ENCODE measurements at regions not wholly inside any gene's neighbourhood (a gene's known extent, or its start where the extent isn't known, plus 50 kb on each side); places are given as distances from the start of the nearest gene placed in this dataset.

DNA sequence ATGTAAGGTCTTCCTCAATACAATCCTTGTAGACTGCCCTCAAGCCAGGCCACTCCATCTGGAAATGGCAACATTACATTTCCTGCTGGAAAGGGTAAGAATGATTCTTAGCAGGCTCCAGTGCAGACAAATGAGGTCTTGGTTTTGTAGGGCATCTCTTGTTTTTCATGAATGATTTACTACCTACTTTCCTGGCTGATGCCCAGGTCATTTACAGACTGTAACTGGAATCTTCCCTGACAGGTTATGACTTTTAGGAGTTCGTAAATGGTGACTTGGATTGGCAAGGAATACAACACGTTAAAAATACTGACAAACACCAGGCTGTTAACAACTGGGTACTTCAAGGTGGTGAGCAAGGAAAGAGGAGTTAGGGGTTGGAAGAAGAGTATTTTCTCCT is 510.5 kb upstream of the TNC start:
- DNase-seq: no peak

DNA sequence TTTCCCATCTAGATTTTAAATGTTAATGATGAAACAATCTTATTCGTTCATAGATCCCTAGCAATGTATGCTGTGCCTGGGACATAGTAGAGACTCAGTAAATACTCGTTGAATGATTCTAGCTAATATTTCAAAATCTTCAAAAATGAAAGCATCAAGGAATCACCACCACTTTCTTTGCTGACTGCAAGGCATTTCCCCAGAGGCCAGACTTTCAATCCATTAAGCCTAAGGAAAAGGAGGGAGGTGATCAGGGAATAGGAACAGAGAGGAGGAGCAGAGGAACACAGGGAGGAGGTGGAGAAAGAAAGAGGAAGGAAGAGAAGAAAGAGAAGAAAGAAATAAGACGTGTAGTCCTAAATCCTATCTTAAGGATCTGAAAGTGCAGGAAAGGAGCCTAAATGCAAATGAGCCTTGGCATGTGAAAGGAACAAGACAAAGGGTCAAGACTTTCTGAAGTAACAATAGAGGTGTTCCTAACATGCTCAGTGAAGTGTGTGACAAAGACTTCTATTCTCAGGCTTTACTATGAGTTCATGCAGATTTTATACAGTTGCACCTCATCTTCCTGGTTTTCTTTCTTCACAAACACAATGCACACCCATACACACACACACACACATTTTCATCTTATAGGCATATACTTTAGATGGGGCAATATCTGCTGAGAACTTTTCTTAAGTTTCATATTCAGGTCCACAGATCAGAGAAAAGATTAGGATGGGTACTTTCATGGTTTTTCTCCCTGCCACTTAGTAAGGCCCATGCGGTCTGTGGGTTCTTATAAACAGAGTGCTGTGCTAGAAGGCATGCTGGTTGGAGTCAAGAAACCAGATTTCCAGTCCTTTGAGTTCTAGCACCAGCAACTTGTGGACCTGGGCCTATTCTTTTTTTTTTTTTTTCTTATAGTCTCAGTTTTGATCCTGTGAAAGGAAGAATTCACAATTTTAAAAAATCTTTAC is 512.2 kb upstream of the TNC start:
- no peak for DNase-seq

DNA sequence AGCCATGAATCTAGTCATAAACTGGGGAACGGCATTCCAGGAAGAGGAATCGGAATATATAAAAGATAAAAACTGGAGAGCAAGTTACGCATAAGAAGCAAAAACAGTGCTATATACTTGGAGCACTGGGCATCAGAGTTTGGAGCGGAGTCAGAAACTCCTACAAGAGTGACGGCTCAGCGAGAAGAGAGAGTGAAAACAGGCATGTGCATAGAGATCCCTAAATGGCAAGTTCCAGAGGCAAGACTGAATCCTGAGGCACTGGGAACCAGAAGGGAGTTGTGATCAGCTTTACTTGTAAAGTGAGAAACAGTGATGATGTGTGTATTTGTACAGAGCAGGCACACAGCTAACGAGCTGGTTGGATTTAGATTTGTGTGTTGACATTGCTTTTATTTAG is 514.4 kb upstream of the TNC start:
- DNase-seq: no peak

DNA sequence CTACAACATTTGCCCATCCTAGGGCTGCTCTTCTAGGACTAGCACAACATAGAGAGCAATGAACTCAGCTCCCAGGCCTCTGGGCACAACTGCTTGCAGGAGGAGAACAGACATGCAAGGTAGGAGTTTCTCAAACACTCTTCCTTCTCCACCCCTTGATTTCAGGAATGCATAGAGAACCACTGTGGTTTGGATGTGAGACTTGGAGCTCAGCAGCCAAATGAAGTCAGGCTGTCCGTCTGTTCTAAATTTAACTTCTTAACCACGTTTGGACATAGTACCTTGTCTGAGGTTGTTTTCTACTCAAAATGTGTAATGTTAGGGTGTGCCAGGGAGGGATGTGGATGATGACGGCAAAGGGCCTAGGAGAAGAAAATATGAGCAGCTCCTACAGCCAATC is 515.1 kb upstream of the TNC start:
- DNase-seq: no peak

DNA sequence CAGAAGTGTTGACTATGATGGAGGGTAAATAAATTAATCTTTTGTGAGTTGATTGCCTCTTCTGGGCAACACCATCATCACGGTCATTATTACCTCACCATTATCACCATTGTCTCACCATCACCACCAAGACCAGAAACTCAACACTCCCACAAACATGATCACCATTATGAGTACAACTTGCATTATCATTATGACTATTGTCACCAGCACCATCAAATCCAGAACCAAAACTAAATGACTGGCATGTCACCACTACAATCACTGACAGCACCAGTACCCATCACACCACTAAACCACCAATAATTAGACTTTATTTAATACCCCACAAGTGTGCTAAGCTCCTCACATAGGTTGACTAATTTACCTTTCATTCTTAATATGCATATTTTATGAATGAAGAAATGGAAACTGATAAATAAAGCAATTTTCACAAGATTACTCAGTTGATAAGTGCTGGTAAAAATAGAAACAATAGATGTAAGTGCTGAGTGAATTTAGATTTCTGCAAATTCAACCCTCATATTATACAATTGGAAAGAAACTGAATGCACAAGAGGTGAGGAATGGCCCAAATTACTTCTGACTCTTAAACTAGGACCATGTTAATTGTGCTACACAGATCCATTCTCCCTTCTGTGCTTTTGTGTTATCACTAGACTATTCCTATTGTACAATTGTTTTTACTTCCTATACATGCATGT is 517.8 kb upstream of the PAPPA start:
- no peak for DNase-seq

DNA sequence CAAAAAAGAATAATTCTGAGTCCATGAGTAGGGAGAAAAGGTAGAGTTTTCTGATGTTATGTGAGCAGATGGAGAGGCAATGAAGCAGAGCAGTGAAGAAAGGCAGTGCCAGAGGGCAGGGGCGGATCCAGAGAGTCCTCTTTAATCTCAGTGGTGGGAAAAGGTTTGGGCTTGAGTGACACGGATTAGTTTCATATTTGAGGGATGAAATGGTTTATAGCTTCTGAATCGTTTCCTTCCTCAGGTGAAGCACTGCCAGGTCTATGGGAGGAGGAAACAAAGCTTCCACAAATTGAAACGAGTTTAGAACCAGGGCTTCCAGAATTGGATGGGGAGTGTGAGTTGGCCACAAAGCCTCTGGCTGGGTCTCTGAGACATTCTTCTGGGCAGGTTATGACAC is 517.0 kb upstream of the PAPPA start:
- no peak for DNase-seq

DNA sequence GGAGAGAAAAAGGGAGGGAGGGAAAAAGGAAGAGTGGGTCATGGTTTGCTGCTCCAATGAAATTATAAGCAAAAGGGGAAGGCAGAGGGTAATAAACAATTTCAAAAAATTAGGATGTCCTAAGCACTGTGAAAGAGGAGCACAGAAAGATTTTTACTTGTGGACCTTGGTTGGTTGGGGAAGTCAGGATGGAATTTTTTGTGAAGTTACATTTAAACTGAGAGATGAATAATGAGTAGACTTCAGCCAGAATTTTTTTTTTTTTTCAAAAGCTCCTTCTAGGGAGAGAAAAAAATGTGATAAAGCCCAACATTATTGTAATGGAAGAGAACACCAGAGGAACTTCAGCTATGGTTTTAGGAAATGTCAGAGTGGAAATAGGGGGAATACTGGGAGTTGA is 515.9 kb upstream of the PAPPA start:
- no peak for DNase-seq

DNA sequence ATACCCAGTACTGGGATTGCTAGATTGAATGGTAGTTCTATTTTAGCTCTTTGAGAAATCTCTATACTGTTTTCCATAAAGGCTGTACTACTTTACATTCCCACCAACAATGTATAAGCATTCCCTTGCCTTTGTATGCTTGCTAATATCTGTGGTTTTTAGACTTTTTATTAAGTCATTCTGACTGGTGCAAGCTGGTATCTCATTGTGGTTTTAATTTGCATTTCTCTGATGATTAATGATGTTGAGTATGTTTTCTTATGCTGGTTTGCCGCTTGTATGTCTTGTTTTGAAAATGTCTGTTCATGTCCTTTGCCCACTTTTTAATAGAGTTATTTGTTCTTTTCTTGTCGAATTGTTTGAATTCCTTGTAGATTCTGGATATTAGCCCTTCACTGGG is 512.7 kb upstream of the PAPPA start:
- no peak for DNase-seq

DNA sequence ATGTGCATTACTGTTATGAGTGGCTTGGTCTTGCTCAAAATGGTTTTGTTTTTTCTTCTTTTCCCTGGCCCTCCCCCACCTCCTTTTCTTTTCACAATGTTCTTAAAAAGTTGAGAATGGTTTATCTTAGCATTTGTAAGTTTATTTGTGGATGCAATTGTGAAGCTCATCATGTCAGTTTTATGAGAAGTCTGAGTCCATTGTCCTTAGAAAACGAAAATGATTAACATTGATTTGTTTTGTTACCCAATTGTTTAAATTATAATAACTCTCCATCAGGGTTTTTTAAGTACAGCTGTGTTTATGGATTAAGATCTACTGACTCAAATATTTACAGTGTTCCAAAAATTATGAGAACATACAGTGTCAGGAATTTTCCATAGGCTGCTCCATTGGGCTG is 511.3 kb upstream of the PAPPA start:
- no peak for DNase-seq

DNA sequence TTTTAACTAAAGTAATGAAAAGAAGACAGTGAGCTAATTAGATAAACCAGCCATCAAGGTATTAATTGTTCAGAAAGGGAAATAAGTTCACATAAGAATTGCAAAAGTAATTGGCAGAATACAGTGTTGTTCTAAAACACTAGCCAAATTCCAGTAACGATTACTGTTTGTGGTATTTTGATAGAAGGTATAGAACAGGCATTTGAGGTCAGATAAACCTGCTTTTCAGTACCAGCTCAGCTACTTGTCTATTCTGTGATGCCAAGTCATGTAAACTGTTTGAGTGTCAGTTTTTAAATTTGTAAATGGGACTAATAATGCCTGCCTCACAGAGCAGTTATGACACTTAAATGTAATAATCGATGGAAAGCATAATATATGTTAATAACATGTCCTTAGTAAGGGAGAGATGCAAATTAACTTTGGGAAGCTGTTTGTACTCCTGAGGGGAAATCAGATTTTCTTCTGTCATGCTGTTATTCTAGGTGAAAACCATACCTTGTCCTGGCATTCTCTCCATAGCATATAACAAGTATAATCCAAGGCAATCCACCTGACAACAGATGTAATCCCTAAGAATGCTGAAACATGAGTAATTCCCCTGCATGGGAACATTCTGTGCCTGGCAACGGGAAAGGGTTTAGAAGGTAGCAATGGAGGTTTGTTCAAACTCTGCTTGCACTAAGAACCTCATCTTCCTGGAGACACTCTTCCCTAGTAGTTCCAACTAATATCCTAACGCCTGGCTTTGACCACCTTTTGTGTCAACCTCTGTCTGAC is 509.5 kb upstream of the PAPPA start:
- DNase-seq: no peak

DNA sequence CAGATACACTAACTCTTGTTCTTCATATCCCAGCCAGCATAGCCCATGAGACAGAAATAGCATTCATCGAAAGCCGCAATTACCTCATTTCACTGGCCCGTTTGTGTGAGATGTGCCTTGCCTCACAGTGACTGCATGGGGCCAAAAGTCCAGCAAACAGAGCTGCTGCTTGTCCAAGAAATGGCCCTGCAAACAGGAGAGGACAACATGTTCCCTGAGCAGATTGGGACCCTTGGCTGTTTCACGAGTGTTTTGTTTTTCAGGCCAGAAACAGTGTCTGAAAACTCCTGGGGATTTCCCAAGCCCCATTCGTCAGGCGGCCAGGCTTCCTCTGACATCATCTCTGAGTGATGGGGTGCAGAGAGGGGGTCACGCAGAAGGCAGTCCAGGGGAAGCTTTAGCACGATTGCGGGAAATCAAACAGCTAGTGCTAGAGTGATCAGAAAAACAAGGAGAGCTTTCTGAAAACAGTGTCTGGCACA is 503.6 kb upstream of the PAPPA start:
- DNase-seq: peak; percentile 42

DNA sequence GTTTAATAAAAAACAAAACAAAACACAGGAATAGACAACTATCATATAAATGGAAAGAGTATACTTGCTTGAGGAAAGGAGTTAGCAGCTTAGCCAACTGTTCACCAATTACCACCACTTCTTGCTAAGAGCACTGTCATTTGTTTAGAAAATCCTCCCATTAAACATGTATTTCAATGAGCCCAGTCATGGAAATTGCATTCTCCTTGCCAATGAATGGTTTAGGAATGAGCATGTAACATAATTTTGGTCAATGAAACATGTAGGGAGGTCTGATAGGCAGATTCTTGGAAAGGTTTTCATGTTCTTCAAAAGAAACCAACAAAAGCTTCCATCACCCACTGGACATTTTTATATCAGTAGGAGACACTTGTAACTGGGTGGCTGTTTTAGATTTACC is 502.8 kb upstream of the PAPPA start:
- DNase-seq: no peak

DNA sequence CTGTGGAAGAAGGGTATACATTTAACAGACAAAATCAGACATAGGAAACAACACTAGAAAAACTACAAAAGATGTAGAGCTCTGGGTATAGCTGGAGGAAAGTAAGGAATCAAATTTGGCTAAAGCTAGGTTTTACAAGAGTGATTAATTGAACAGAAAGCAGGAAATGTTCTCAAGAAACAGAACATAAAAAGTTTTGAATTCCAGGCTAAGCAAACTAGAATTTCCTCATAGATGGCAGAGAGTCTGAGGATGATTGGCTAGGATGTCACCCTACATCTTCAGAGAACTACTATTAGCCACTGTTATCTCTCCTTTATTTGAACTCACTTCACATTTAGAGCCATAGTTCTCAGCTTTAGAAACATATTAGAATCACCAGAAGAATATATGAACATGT is 502.1 kb upstream of the PAPPA start:
- DNase-seq: no peak

DNA sequence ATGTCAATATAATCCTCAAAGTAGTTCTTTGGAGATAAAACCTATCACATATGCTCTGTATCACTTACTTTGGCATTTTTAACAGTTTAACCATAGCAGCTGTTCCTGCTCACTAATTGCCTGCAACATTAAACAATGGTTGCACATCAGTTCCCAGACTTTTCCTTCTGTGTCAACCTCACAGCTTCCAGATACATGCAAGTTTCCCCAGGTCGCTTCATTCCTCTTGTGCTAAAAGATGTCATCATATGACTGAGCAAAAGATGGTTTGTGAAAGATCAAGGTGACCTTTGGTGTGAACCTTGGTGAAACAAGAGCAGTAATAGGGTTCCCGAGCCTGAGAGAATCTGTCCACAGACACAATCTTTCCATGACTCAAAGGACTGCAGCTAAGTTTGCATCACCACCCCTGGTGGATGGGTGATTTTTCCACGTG is 500.4 kb upstream of the PAPPA start:
- no peak for DNase-seq

DNA sequence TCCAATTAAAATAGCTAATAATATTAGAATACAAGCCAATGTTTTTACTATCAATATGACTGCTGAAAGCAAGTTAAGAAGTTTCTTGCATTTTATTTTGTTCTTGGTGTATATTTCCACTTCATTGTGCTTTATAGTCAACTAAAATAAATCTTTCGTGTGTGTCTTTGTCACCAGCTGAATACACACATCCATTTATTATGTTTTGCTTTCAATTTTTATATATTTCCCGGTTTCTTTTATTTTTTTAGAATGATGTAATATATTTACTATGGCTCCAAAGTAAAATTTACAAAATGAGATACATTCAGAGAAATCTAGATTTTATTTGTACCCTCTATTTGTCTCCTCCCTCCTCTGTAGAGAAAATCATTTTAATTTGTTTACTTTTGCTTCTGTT is 495.9 kb upstream of the PAPPA start:
- no peak for DNase-seq

DNA sequence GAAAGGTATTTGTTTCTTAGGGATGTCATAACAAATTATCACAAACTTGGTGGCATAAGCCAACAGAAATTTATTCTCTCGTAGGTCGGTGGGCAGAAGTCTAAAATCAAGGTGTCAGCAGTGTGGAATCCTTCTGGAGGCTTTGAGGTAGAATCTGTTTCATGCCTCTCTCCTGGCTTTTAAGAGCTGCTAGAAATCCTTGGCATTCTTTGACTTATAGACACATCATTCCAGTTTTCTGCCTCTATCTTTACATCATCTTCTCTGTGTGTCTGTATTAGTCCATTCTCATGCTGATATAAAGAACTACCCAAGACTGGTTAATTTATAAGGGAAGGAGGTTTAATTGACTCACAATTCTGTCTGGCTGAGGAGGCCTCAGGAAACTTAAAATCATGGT is 488.1 kb upstream of the PAPPA start:
- DNase-seq: no peak

DNA sequence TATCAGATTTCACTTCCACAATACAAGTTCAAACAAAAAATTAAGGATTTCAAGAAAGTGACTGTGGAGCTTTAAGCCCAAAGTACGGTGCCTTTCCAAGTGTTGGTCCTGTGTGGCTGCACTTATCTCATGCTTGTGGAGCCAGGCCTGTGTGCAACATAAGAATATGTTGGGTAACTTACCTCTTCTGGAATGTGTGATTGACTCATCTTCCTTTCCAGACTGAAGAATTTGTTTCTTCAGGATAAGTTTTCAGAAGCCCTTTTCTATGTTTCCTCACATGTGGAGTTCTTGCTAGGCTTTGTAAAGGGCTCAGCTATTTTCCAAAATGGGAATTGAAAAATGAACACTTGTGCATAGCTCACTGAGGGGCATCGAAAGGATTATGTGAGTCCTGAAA is 485.1 kb upstream of the PAPPA start:
- DNase-seq: no peak

DNA sequence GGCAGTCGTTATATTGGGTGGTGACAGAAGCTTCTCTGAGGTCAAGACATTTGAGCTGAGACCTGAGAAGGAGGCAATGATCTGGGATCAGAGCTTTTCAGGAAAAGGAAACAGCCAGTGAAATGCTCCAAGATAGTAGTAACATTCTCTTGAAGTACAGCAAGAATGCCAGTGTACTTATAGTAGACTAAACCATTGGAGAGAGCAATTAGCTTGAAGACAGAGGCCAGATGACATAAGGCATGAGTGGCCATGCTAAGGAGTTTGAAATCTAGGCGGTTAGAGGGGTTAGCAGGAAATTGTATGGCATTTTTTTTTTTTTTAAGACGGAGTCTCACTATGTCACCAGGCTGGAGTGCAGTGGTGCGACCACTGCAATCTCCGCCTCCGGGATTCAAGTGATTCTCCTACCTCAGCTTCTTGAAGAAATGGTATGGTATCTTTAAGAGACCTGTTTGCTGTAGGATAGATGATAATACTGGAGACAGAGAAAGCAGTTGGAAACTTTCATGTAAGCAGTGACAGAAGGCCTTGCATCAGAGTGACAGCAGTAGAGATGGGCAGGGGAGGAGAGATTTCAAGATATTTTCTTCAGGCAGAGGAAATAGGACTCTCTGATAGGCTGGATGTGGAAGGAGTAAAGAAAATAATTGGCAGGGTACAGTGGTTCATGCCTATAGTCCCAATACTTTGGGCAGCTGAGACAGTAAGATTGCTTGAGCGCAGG is 482.2 kb upstream of the PAPPA start:
- no peak for DNase-seq

DNA sequence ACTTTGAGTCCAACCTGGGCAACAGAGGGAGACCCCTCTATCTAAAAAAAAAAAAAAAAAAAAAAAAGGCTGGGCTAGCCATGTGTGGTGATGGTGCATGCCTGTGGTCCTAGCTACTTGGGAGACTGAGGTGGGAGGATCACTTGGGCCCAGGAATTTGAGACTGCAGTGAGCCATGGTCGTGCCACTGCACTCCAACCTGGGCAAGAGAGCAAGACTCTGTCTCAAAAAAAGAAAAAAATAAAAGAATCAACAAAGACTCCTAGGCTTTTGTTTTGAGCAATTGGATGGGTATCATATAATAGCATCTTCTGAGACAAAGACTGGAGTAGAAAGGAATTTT is 481.7 kb upstream of the PAPPA start:
- DNase-seq: no peak

DNA sequence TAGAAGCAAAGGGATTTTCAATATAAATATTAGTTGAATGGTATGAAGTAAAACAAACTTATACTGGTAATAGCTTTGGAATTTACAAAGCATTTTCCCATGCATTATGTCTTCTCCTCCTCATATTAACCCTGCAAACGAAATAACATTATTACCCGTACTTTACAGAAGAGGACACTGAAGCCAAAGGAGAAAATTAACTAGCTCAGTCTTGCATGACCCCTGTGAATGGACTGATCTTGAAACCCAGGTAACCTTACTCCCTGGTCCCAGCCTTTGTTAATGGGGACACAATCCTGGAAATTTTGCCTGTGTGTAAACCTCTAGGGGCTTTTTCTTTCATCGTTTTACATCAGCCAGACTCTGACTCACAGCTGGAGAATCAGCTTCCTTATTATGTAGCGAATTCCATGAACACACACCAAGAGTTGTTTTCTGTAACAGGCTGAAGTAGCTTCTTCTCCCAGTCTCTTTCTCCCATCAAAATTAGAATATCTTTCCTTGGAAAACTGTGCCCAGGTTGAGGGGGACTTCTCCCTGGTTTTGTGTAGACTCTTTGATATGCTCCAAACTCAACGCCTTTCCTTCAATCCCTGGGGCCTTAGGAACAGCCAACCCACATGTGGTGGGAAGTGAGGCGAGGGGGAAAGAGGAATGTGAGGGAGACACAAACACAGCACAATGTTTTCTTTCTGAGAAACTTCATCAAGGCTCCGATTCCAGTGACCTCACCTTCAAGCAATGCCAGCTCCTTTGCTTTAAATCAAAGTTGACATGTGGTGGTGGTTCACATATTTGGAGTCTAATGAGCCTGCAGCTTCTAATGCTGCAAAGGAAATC is 480.9 kb upstream of the PAPPA start:
- DNase-seq: no peak

DNA sequence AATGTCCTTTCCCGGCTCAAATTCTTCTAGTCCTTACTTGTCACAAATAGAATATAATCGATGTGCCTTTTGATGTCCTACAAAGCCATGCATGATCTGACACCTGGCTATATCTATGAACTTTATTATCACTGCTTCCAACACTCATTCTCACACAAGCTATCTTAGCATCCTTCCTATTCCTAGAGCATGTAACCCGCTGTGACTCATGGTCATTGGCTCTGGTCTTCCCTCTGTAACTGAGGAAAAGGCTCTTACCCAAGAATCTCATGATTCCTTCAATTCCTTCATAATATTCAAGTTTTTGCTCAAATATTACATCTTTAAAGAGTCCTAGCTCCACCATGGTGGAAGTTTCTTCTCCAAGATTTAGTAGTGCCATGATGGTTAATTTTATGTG is 480.0 kb upstream of the PAPPA start:
- DNase-seq: no peak

DNA sequence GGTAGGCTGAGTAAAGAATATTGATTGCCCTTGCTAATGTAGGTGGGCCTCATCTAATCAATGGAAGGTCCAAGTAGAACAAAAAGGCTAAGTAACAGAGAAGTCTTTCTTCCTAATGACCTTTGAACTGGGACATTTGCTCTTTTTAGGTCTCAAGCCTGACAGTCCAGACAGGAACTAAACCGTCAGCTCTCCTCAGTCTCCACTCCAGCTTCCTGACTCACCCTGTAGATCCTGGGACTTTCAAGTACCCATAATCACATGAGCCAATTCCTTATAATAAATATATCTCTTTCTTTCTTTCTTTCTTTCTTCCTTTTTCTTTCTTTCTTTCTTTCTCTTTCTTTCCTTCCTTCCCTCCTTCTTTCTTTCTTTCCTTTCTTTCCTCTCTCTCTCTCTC is 479.5 kb upstream of the PAPPA start:
- DNase-seq: no peak

Data from right forelimb (tissue), 1 donor.